ENCODE measurements at regions not wholly inside any gene's neighbourhood (a gene's known extent, or its start where the extent isn't known, plus 50 kb on each side); places are given as distances from the start of the nearest gene placed in this dataset.

GRCh38 chr14:38973083-38973700 is 129.8 kb downstream of the SEC23A start:
- no peak for TF ChIP-seq GATA3 (IDR thresholded peaks at IDR 0.05; ENCODE audit: low read depth, low read length)
- no peak for TF ChIP-seq GATA2 (IDR thresholded peaks at IDR 0.05; ENCODE audit: low read depth, low read length)

- no peak for TF ChIP-seq GATA2 (IDR thresholded peaks at IDR 0.05; ENCODE audit: low read depth, low read length)
- no peak for TF ChIP-seq GATA3 (IDR thresholded peaks at IDR 0.05; ENCODE audit: low read depth, low read length)
Measured at GRCh38 chr14:38972511-38972910, 130.5 kb downstream of the SEC23A start.

GRCh38 chr14:38971258-38971921 is 131.6 kb downstream of the SEC23A start:
- TF ChIP-seq GATA2 (IDR thresholded peaks at IDR 0.05; ENCODE audit: low read depth, low read length) (no peak), GATA3 (IDR thresholded peaks at IDR 0.05; ENCODE audit: low read depth, low read length) (no peak)

- TF ChIP-seq GATA3 (IDR thresholded peaks at IDR 0.05; ENCODE audit: low read depth, low read length) = no peak
- no peak for TF ChIP-seq GATA2 (IDR thresholded peaks at IDR 0.05; ENCODE audit: low read depth, low read length)
Measured at GRCh38 chr14:38964630-38965029, 138.4 kb downstream of the SEC23A start.

GRCh38 chr14:38960946-38961531 is 142.0 kb downstream of the SEC23A start:
- TF ChIP-seq GATA2 (IDR thresholded peaks at IDR 0.05; ENCODE audit: low read depth, low read length) = no peak
- TF ChIP-seq GATA3 (IDR thresholded peaks at IDR 0.05; ENCODE audit: low read depth, low read length) = no peak

- no peak for TF ChIP-seq GATA3 (IDR thresholded peaks at IDR 0.05; ENCODE audit: low read depth, low read length)
- TF ChIP-seq GATA2 (IDR thresholded peaks at IDR 0.05; ENCODE audit: low read depth, low read length) = no peak
Measured at GRCh38 chr14:38959021-38959420, 144.0 kb downstream of the SEC23A start.

GRCh38 chr14:38958589-38958988 is 144.4 kb downstream of the SEC23A start:
- TF ChIP-seq GATA2 (IDR thresholded peaks at IDR 0.05; ENCODE audit: low read depth, low read length) (no peak), GATA3 (IDR thresholded peaks at IDR 0.05; ENCODE audit: low read depth, low read length) (no peak)

GRCh38 chr14:38951451-38951850 is 151.6 kb downstream of the SEC23A start:
- TF ChIP-seq GATA3 (IDR thresholded peaks at IDR 0.05; ENCODE audit: low read depth, low read length) (no peak), GATA2 (IDR thresholded peaks at IDR 0.05; ENCODE audit: low read depth, low read length) (no peak)

GRCh38 chr14:38950676-38951075 is 152.4 kb downstream of the SEC23A start:
- no peak for TF ChIP-seq GATA3 (IDR thresholded peaks at IDR 0.05; ENCODE audit: low read depth, low read length)

GRCh38 chr14:38948576-38948975 is 154.5 kb downstream of the SEC23A start:
- TF ChIP-seq GATA3 (IDR thresholded peaks at IDR 0.05; ENCODE audit: low read depth, low read length) (no peak), GATA2 (IDR thresholded peaks at IDR 0.05; ENCODE audit: low read depth, low read length) (no peak)

GRCh38 chr14:38948171-38948570 is 154.9 kb downstream of the SEC23A start:
- TF ChIP-seq GATA2 (IDR thresholded peaks at IDR 0.05; ENCODE audit: low read depth, low read length) = no peak
- TF ChIP-seq GATA3 (IDR thresholded peaks at IDR 0.05; ENCODE audit: low read depth, low read length) = no peak

GRCh38 chr14:38947343-38947742 is 155.7 kb downstream of the SEC23A start:
- no peak for TF ChIP-seq GATA3 (IDR thresholded peaks at IDR 0.05; ENCODE audit: low read depth, low read length)
- TF ChIP-seq GATA2 (IDR thresholded peaks at IDR 0.05; ENCODE audit: low read depth, low read length) = no peak

GRCh38 chr14:38944691-38945090 is 158.3 kb downstream of the SEC23A start:
- TF ChIP-seq GATA3 (IDR thresholded peaks at IDR 0.05; ENCODE audit: low read depth, low read length) = no peak
- TF ChIP-seq GATA2 (IDR thresholded peaks at IDR 0.05; ENCODE audit: low read depth, low read length) = no peak

GRCh38 chr14:38941488-38941887 is 161.5 kb downstream of the SEC23A start:
- TF ChIP-seq GATA3 (IDR thresholded peaks at IDR 0.05; ENCODE audit: low read depth, low read length) (no peak), GATA2 (IDR thresholded peaks at IDR 0.05; ENCODE audit: low read depth, low read length) (no peak)

All from SH-SY5Y (cell line).